Endodermal cell (in vitro differentiated cells): ENCODE measurements at regions not wholly inside any gene's neighbourhood (a gene's known extent, or its start where the extent isn't known, plus 50 kb on each side); places are given as distances from the start of the nearest gene placed in this dataset.

ENCODE experiments used
- DNase-seq: peaks from one replicate; pipeline ENCODE4 v3.0.0-alpha.2; 2017
- H3K27ac ChIP-seq: 2 replicates; pipeline ENCODE4 v1.5.1; 2013; ENCODE audit warnings: mild to moderate bottlenecking, low read depth, low read length, moderate library complexity
- H3K27me3 ChIP-seq: 2 replicates; pipeline ENCODE4 v1.6.1; 2013; ENCODE audit warnings: mild to moderate bottlenecking, low read length, moderate library complexity; ENCODE audit not compliant: insufficient read depth, control insufficient read depth, poor library complexity, severe bottlenecking
- H3K36me3 ChIP-seq: 2 replicates; pipeline ENCODE4 v1.7.0; 2013; ENCODE audit warnings: mild to moderate bottlenecking, low read length, moderate library complexity; ENCODE audit not compliant: control insufficient read depth, insufficient read depth
- H3K4me1 ChIP-seq: one replicate; pipeline ENCODE4 v1.7.0; 2013; ENCODE audit warnings: low read length; ENCODE audit not compliant: control insufficient read depth, insufficient read depth
- H3K4me3 ChIP-seq: 2 replicates; pipeline ENCODE4 v1.5.1; 2013; ENCODE audit warnings: mild to moderate bottlenecking, low read length, moderate library complexity
- H3K9ac ChIP-seq: 2 replicates; pipeline ENCODE4 v1.6.1; 2013; ENCODE audit warnings: mild to moderate bottlenecking, low read length, moderate library complexity; ENCODE audit not compliant: poor library complexity, severe bottlenecking; ENCODE audit errors: extremely low read depth
- H3K9me3 ChIP-seq: 2 replicates; pipeline ENCODE4 v1.6.1; 2013; ENCODE audit warnings: mild to moderate bottlenecking, low read length, moderate library complexity; ENCODE audit not compliant: control insufficient read depth
- H3K27ac Mint-ChIP-seq: 2 replicates; pipeline ENCODE4 v1.8.0; 2020; ENCODE audit warnings: mixed read lengths
- H3K27me3 Mint-ChIP-seq: 2 replicates; pipeline ENCODE4 v1.8.0; 2021; ENCODE audit warnings: mild to moderate bottlenecking, mixed read lengths; ENCODE audit not compliant: insufficient read depth
- H3K36me3 Mint-ChIP-seq: 2 replicates; pipeline ENCODE4 v1.8.0; 2020; ENCODE audit warnings: low read depth, mixed read lengths
- H3K4me1 Mint-ChIP-seq: 2 replicates; pipeline ENCODE4 v1.8.0; 2020; ENCODE audit warnings: mixed read lengths
- H3K4me3 Mint-ChIP-seq: 2 replicates; pipeline ENCODE4 v1.8.0; 2020; ENCODE audit warnings: mild to moderate bottlenecking, moderate library complexity, mixed read lengths
- H3K9me3 Mint-ChIP-seq: 2 replicates; pipeline ENCODE4 v1.8.0; 2020; ENCODE audit warnings: mild to moderate bottlenecking, mixed read lengths
- WGBS, 2 experiments: methylation state at CpG; one replicate each; pipeline versions ENCODE4 v1.1.5 to v1.1.7; 2013; ENCODE audit warnings: missing lambda C conversion rate in 2 of 2, mixed read lengths in 1 of 2; ENCODE audit not compliant: insufficient coverage in 1 of 2, insufficient read length in 1 of 2; 5-methylcytosine and 5-hydroxymethylcytosine counted together
- TF ChIP-seq, protein P1 (sequence below): fragments of 200-600 bp; sonication (generic); conservative IDR thresholded peaks from 2 replicates; pipeline ENCODE4 v1.5.0; 2021; ENCODE audit warnings: antibody characterized with exemption, mild to moderate bottlenecking

DNA sequence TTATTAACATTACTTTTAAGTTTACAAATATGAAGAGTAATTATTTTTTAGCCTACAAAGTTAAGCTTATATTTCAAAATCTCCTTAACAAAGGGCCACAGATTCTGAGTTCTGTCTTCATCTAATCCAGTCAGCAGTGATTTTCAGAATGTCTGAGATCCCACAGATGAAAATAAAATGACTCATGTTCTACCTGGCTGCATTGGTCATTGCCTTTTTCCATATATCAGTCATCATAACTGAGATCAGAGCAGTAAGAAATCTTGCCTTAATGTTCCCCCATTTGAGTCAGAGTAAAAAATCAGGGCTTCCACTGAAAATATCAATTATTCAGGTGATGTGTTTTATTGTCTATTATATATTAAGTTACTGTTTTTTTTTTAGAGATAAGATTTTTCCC is 416.1 kb downstream of the MRPL39 start:
- Histone ChIP-seq H3K9me3 (no peaks in the 10 kb centered on the region), H3K36me3 (no peaks in the 10 kb centered on the region), H3K4me1 (no peaks in the 10 kb centered on the region), H3K9ac (no peak overlapping the region), H3K4me3 (no peak overlapping the region), H3K27ac (no peak overlapping the region), H3K27me3 (no peaks in the 10 kb centered on the region)
- Mint-ChIP-seq H3K27ac (no peak overlapping the region), H3K9me3 (peaks cover 38% of the 10 kb centered on the region), H3K27me3 (no peaks in the 10 kb centered on the region), H3K4me1 (no peaks in the 10 kb centered on the region), H3K4me3 (no peak overlapping the region), H3K36me3 (no peaks in the 10 kb centered on the region)
- TF ChIP-seq, protein P1, sequence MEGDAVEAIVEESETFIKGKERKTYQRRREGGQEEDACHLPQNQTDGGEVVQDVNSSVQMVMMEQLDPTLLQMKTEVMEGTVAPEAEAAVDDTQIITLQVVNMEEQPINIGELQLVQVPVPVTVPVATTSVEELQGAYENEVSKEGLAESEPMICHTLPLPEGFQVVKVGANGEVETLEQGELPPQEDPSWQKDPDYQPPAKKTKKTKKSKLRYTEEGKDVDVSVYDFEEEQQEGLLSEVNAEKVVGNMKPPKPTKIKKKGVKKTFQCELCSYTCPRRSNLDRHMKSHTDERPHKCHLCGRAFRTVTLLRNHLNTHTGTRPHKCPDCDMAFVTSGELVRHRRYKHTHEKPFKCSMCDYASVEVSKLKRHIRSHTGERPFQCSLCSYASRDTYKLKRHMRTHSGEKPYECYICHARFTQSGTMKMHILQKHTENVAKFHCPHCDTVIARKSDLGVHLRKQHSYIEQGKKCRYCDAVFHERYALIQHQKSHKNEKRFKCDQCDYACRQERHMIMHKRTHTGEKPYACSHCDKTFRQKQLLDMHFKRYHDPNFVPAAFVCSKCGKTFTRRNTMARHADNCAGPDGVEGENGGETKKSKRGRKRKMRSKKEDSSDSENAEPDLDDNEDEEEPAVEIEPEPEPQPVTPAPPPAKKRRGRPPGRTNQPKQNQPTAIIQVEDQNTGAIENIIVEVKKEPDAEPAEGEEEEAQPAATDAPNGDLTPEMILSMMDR, result no peak
- no peak for DNase-seq

DNA sequence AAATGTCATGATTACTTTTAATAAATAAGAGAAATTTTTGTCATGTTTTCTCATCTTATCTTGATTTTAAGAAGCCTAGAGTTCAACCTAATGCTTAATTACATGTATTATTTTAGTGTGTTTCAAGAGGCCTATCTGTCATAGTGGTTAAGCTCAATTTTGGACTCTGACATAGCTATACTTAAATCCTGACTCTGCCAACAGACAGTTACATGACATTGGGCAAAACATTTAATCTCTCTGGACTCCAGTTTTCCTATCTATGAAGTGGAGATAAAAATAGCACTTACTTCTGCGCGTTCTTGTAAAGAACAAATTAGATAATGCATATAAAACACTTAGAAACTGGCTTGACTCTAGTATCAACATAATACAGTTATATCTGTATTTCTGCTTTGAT is 417.8 kb downstream of the MRPL39 start:
- Histone ChIP-seq H3K9ac (no peak overlapping the region), H3K27me3 (no peaks in the 10 kb centered on the region), H3K36me3 (no peaks in the 10 kb centered on the region), H3K27ac (no peak overlapping the region), H3K9me3 (no peaks in the 10 kb centered on the region), H3K4me1 (no peaks in the 10 kb centered on the region), H3K4me3 (no peak overlapping the region)
- H3K27ac Mint-ChIP-seq, result no peak overlapping the region
- H3K27me3 Mint-ChIP-seq, result no peaks in the 10 kb centered on the region
- H3K4me3 Mint-ChIP-seq, result no peak overlapping the region
- no CpG with 5 or more reads among the region's 2 CpGs for WGBS, 2 experiments
- no peaks in the 10 kb centered on the region for H3K36me3 Mint-ChIP-seq
- no peak for DNase-seq
- H3K4me1 Mint-ChIP-seq, result no peaks in the 10 kb centered on the region
- TF ChIP-seq, protein P1, result no peak
- H3K9me3 Mint-ChIP-seq, result peaks cover 36% of the 10 kb centered on the region

DNA sequence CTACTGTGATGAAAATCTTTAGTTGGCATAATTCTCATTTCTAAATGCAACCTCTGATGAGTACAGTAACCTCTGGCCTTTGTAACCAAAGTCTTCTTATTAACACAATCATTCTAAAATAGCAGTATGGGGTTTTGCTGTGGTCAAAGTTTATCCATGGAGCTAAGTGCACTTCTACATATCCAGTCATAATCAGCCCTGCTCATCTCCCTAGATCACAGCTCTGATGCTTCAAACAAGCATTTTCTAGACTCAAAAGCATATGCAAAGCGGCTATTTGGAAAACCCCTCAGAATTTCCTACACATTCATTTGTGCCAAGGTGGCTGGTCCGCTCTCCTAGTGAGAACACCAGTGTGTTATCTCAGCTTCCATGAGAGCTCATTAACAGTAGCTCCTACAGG is 418.6 kb downstream of the MRPL39 start:
- Mint-ChIP-seq H3K27ac (no peak overlapping the region), H3K27me3 (no peaks in the 10 kb centered on the region), H3K4me3 (no peak overlapping the region), H3K9me3 (peaks cover 35% of the 10 kb centered on the region), H3K4me1 (no peaks in the 10 kb centered on the region), H3K36me3 (no peaks in the 10 kb centered on the region)
- TF ChIP-seq, protein P1, result no peak
- Histone ChIP-seq H3K27me3 (no peaks in the 10 kb centered on the region), H3K4me1 (no peaks in the 10 kb centered on the region), H3K9ac (no peak overlapping the region), H3K27ac (no peak overlapping the region), H3K4me3 (no peak overlapping the region), H3K9me3 (no peaks in the 10 kb centered on the region), H3K36me3 (no peaks in the 10 kb centered on the region)
- no peak for DNase-seq
- 92 to 100% methylated on average over 1 to 2 of the region's 2 CpGs for WGBS, 2 experiments
